Choroid plexus epithelial cell (primary cell): ENCODE measurements at regions not wholly inside any gene's neighbourhood (a gene's known extent, or its start where the extent isn't known, plus 50 kb on each side); places are given as distances from the start of the nearest gene placed in this dataset.

Source experiments
- DNase-seq: peaks from one replicate; pipeline ENCODE4 v3.0.0-alpha.2; 2010; ENCODE audit warnings: low read depth
- H3K4me3 ChIP-seq: 2 replicates; pipeline ENCODE4 v1.5.1; 2011; ENCODE audit warnings: low read depth, mild to moderate bottlenecking, control low read depth, low read length, moderate library complexity
- CTCF ChIP-seq: conservative IDR thresholded peaks from 2 replicates; pipeline ENCODE4 v1.5.1; 2011; ENCODE audit warnings: low read depth, mild to moderate bottlenecking, control low read depth, inconsistent platforms, low read length, moderate library complexity

GRCh38 chr4:43373201-43373600 lies 480.7 kb downstream of the GRXCR1 start:
- no peak for DNase-seq
- H3K4me3 ChIP-seq = no peak overlapping the region
- no peak for TF ChIP-seq CTCF

GRCh38 chr4:43374216-43374751 lies 481.8 kb downstream of the GRXCR1 start:
- no peak overlapping the region for H3K4me3 ChIP-seq
- TF ChIP-seq CTCF = no peak
- peak; percentile 46 for DNase-seq

- DNase-seq = no peak
- TF ChIP-seq CTCF = no peak
- no peak overlapping the region for H3K4me3 ChIP-seq
Observed at GRCh38 chr4:43379016-43379415, 486.5 kb downstream of the GRXCR1 start.

GRCh38 chr4:43380093-43380492 lies 487.6 kb downstream of the GRXCR1 start:
- no peak overlapping the region for H3K4me3 ChIP-seq
- TF ChIP-seq CTCF = no peak
- DNase-seq = no peak

- no peak overlapping the region for H3K4me3 ChIP-seq
- DNase-seq = no peak
- no peak for TF ChIP-seq CTCF
Observed at GRCh38 chr4:43391069-43391468, 498.6 kb downstream of the GRXCR1 start.

- peak; percentile 30 for DNase-seq
- no peak for TF ChIP-seq CTCF
Observed at GRCh38 chr4:43394976-43395375, 502.5 kb downstream of the GRXCR1 start.

GRCh38 chr4:43399726-43400125 lies 507.2 kb downstream of the GRXCR1 start:
- no peak for DNase-seq
- TF ChIP-seq CTCF = no peak
- no peak overlapping the region for H3K4me3 ChIP-seq

More at GRCh38 chr4:43394976-43395375, 502.5 kb downstream of the GRXCR1 start:
- no peak overlapping the region for H3K4me3 ChIP-seq
